PC-9 (cell line): ENCODE measurements at regions not wholly inside any gene's neighbourhood (a gene's known extent, or its start where the extent isn't known, plus 50 kb on each side); places are given as distances from the start of the nearest gene placed in this dataset.

ENCODE experiments used
- BruUV-seq: library from RNA; stranded (reverse); fragments of 400-500 nt; replicated peaks from 2 replicates; lab custom pipeline; 2021; lab: Mats Ljungman, UMichigan
- CTCF ChIA-PET: fragments of 300-600 bp; sonication (Branson Sonifier 250); formaldehyde crosslinking; loops from one replicate; lab custom pipeline; 2022; ENCODE audit warnings: antibody characterized with exemption; lab: Charles Lee
- POLR2A ChIA-PET: fragments of 300-600 bp; sonication (Branson Sonifier 250); formaldehyde crosslinking; loops from one replicate; lab custom pipeline; 2022; ENCODE audit warnings: antibody characterized with exemption; ENCODE audit not compliant: unreplicated experiment; lab: Charles Lee
- DNase-seq, 2 experiments: peaks; one replicate each; pipeline versions ENCODE4 v3.0.0 to v3.0.0-alpha.2; 2015 to 2022; ENCODE audit warnings: mixed read lengths in 1 of 2
- H2AFZ ChIP-seq: fragments of 200-600 bp; sonication (generic); 2 replicates; pipeline ENCODE4 v1.8.1; 2017; ENCODE audit warnings: antibody characterized with exemption
- H3F3A ChIP-seq: fragments of 200-600 bp; sonication (generic); 2 replicates; pipeline ENCODE4 v1.8.1; 2017; ENCODE audit warnings: antibody characterized with exemption, mild to moderate bottlenecking, low read depth; ENCODE audit not compliant: insufficient read depth
- H3K27ac ChIP-seq: fragments of 200-600 bp; sonication (generic); 2 replicates; pipeline ENCODE4 v1.6.1; 2016; ENCODE audit warnings: mixed run types
- H3K27me3 ChIP-seq: fragments of 200-600 bp; sonication (generic); 2 replicates; pipeline ENCODE4 v1.6.1; 2016; ENCODE audit warnings: low read depth, mixed run types; ENCODE audit not compliant: insufficient read depth
- H3K36me3 ChIP-seq: fragments of 200-600 bp; sonication (generic); 2 replicates; pipeline ENCODE4 v1.6.1; 2016; ENCODE audit warnings: low read depth, mixed run types
- H3K4me1 ChIP-seq: fragments of 200-600 bp; sonication (generic); replicated peaks from 2 replicates; pipeline ENCODE4 v1.6.1; 2016; ENCODE audit warnings: mixed run types; ENCODE audit not compliant: insufficient read depth
- H3K4me2 ChIP-seq: fragments of 200-600 bp; sonication (generic); 2 replicates; pipeline ENCODE4 v1.6.1; 2017; ENCODE audit warnings: mixed run types
- H3K4me3 ChIP-seq: fragments of 200-600 bp; sonication (generic); 2 replicates; pipeline ENCODE4 v1.6.1; 2016; ENCODE audit warnings: mixed run types
- H3K79me2 ChIP-seq: fragments of 200-600 bp; sonication (generic); 2 replicates; pipeline ENCODE4 v1.6.1; 2017; ENCODE audit warnings: low read depth, mixed run types
- H3K9me2 ChIP-seq: fragments of 200-600 bp; sonication (generic); 2 replicates; pipeline ENCODE4 v1.8.1; 2017; ENCODE audit warnings: mild to moderate bottlenecking; ENCODE audit not compliant: insufficient read depth
- H3K9me3 ChIP-seq: fragments of 200-600 bp; sonication (generic); 2 replicates; pipeline ENCODE4 v1.8.1; 2016; ENCODE audit warnings: low read depth; ENCODE audit not compliant: insufficient read depth
- H4K20me1 ChIP-seq: fragments of 200-600 bp; sonication (generic); 2 replicates; pipeline ENCODE4 v1.8.1; 2017; ENCODE audit not compliant: insufficient read depth
- CTCF ChIP-seq: fragments of 200-600 bp; sonication (generic); conservative IDR thresholded peaks from 2 replicates; pipeline ENCODE4 v1.6.1; 2017; ENCODE audit warnings: mixed run types, antibody characterized with exemption, mild to moderate bottlenecking, moderate library complexity
- EZH2 ChIP-seq: fragments of 200-600 bp; sonication (generic); IDR thresholded peaks from 2 replicates; pipeline ENCODE4 v1.8.0; 2017; ENCODE audit warnings: antibody characterized with exemption, low read depth
- intact Hi-C: fragments of 100-400 bp; cut with micrococcal nuclease; formaldehyde crosslinking; loops from one replicate; pipeline ENCODE4 v1.10.0; 2022; ENCODE audit not compliant: unreplicated experiment

- Histone ChIP-seq H3K4me3 (no peak overlapping the region), H3K36me3 (no peaks in the 10 kb centered on the region), H4K20me1 (no peaks in the 10 kb centered on the region), H2AFZ (no peak overlapping the region), H3F3A (peaks cover 5% of the 10 kb centered on the region; the same call in 1 of the 2 replicates), H3K9me3 (no peaks in the 10 kb centered on the region), H3K79me2 (no peaks in the 10 kb centered on the region), H3K9me2 (no peaks in the 10 kb centered on the region), H3K27me3 (no peaks in the 10 kb centered on the region), H3K4me1 (peaks cover 20% of the 10 kb centered on the region), H3K27ac (no peak overlapping the region), H3K4me2 (no peak overlapping the region)
- BruUV-seq, result no TSS peak
- ChIA-PET POLR2A (no interaction called here), CTCF (no interaction called here)
- intact Hi-C loops, result no loop called here
- no peak for DNase-seq
- TF ChIP-seq CTCF, result no peak
- TF ChIP-seq EZH2, result no peak
Measured at GRCh38 chr13:29674532-29674931, 79.0 kb upstream of the SLC7A1 start.

- POLR2A ChIA-PET, result no interaction called here
- no peak for DNase-seq
Measured at GRCh38 chr13:29664591-29664990, 69.1 kb upstream of the SLC7A1 start.

GRCh38 chr13:29654843-29655547 is 59.5 kb upstream of the SLC7A1 start:
- TF ChIP-seq EZH2, result no peak
- intact Hi-C loops, result no loop called here
- Histone ChIP-seq H4K20me1 (no peaks in the 10 kb centered on the region), H3K36me3 (no peaks in the 10 kb centered on the region), H3K4me2 (no peak overlapping the region), H3K4me3 (no peak overlapping the region), H2AFZ (no peak overlapping the region), H3K9me2 (no peaks in the 10 kb centered on the region), H3K27me3 (no peaks in the 10 kb centered on the region), H3F3A (no peaks in the 10 kb centered on the region), H3K4me1 (no peaks in the 10 kb centered on the region), H3K9me3 (peaks cover 3% of the 10 kb centered on the region; the same call in 1 of the 2 replicates), H3K79me2 (no peaks in the 10 kb centered on the region), H3K27ac (no peak overlapping the region)
- CTCF ChIA-PET, result no interaction called here
- DNase-seq, result no peak
- BruUV-seq, result no TSS peak
- POLR2A ChIA-PET, result no interaction called here

More at GRCh38 chr13:29664591-29664990, 69.1 kb upstream of the SLC7A1 start:
- Histone ChIP-seq H3K36me3 (no peaks in the 10 kb centered on the region), H3K4me3 (no peak overlapping the region), H4K20me1 (no peaks in the 10 kb centered on the region), H3K9me3 (no peaks in the 10 kb centered on the region; the same call in none of the 2 replicates), H3K27me3 (peaks cover 5% of the 10 kb centered on the region; the same call in 1 of the 2 replicates), H3K4me1 (no peaks in the 10 kb centered on the region), H3K4me2 (no peak overlapping the region), H3K27ac (no peak overlapping the region), H3F3A (no peaks in the 10 kb centered on the region), H2AFZ (no peak overlapping the region), H3K9me2 (no peaks in the 10 kb centered on the region), H3K79me2 (no peaks in the 10 kb centered on the region)
- intact Hi-C loops, result no loop called here
- BruUV-seq, result no TSS peak
- TF ChIP-seq CTCF (no peak), EZH2 (no peak)
- CTCF ChIA-PET, result no interaction called here
